ENCODE measurements at regions not wholly inside any gene's neighbourhood (a gene's known extent, or its start where the extent isn't known, plus 50 kb on each side); places are given as distances from the start of the nearest gene placed in this dataset.

DNA sequence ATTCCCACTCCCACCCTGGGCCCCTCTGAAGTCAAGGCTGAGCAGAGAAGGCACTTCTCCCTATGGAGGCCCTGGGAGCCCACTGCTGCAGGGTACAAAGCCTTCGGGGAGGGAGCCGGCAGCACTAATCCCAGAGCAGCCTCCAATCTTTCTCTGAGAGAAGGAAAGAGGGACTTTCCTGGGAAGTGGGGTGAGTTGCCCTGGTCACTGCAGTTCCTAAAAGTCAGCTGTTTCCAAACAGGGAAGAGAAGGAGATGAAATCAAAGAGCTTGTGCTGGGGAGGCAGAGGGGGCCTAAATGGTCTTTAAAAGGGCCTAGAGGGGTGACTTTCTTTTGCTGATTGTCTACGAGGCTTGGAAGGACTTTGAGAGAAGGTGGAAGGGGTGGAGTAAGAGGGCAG is 264.7 kb downstream of the TNS1 start:
- DNase-seq = no peak
- TF ChIP-seq, protein P1, sequence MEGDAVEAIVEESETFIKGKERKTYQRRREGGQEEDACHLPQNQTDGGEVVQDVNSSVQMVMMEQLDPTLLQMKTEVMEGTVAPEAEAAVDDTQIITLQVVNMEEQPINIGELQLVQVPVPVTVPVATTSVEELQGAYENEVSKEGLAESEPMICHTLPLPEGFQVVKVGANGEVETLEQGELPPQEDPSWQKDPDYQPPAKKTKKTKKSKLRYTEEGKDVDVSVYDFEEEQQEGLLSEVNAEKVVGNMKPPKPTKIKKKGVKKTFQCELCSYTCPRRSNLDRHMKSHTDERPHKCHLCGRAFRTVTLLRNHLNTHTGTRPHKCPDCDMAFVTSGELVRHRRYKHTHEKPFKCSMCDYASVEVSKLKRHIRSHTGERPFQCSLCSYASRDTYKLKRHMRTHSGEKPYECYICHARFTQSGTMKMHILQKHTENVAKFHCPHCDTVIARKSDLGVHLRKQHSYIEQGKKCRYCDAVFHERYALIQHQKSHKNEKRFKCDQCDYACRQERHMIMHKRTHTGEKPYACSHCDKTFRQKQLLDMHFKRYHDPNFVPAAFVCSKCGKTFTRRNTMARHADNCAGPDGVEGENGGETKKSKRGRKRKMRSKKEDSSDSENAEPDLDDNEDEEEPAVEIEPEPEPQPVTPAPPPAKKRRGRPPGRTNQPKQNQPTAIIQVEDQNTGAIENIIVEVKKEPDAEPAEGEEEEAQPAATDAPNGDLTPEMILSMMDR (IDR thresholded peaks at IDR 0.05) = no peak
- no peak for TF ChIP-seq POLR2A (IDR thresholded peaks at IDR 0.05)
- 76 to 90% methylated on average over 3 of the region's 3 CpGs for WGBS, 2 donors
- no peak overlapping the region for H3K4me3 ChIP-seq
- no peaks in the 10 kb centered on the region for H3K36me3 ChIP-seq (replicated peaks in 1 of 2; ENCODE audit: insufficient read depth in 1 of 2, low read depth in 2 of 2)
- intact Hi-C loops (cut with DNase I) = no loop called here
- no peaks in the 10 kb centered on the region for H3K4me1 ChIP-seq
- H3K27ac ChIP-seq = no peak overlapping the region
- H3K27me3 ChIP-seq = no peaks in the 10 kb centered on the region
- no peak for ATAC-seq
- H3K9me3 ChIP-seq = no peaks in the 10 kb centered on the region

DNA sequence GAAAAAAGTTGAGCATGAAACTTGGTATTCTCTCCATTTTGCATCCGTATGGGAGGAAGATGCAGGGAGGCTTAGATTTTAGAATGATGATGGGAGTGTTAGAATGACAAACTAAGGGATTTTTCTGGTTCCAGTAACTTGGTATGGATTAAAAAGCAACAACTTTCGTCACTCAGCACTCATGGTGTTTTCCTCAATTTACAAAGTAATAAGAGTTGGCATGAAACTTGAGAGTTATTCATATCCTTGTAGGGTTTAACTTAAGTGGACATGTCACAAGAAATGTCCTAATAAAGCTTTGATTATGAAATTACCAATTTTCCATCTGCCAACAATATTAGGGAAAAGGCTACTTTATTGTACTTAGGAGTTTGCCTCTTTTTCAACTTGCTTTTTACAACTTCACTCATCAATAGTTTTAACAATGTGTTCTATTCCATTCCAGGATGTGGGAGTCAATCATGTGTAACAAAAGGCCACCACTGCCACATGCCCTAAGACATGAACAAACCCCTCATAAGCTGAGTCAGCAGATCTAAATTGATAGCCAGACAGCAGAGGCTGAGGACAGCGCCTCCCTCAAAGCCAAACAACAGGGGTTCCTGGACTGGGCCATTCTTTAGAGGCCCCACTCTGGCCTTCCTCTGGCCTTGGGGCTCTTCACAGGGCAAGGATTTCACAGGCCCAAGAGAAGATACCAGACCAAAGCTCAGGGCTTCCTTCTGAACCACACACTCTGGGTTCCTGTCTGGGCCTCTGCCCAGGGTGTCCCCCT is 265.8 kb downstream of the TNS1 start:
- H3K27me3 ChIP-seq = no peaks in the 10 kb centered on the region
- WGBS, 2 donors = 86 to 96% methylated on average over 3 of the region's 3 CpGs
- H3K9me3 ChIP-seq = no peaks in the 10 kb centered on the region
- no peaks in the 10 kb centered on the region for H3K36me3 ChIP-seq (replicated peaks in 1 of 2; ENCODE audit: insufficient read depth in 1 of 2, low read depth in 2 of 2)
- TF ChIP-seq, protein P1 (IDR thresholded peaks at IDR 0.05) = no peak
- TF ChIP-seq POLR2A (IDR thresholded peaks at IDR 0.05) = no peak
- intact Hi-C loops (cut with DNase I) = no loop called here
- ATAC-seq (no peak), DNase-seq (no peak)
- H3K4me1 ChIP-seq = no peaks in the 10 kb centered on the region
- no peak overlapping the region for H3K4me3 ChIP-seq
- no peak overlapping the region for H3K27ac ChIP-seq

GRCh38 chr2:217735899-217736298 is 266.9 kb downstream of the TNS1 start:
- WGBS, 2 donors = 86 to 94% methylated on average over 3 of the region's 3 CpGs
- no peak overlapping the region for H3K27ac ChIP-seq
- no peaks in the 10 kb centered on the region for H3K27me3 ChIP-seq
- DNase-seq = no peak
- intact Hi-C loops (cut with DNase I) = no loop called here
- ATAC-seq = no peak
- no peaks in the 10 kb centered on the region for H3K36me3 ChIP-seq (replicated peaks in 1 of 2; ENCODE audit: insufficient read depth in 1 of 2, low read depth in 2 of 2)
- no peaks in the 10 kb centered on the region for H3K9me3 ChIP-seq
- TF ChIP-seq, protein P1 (IDR thresholded peaks at IDR 0.05) = no peak
- TF ChIP-seq POLR2A (IDR thresholded peaks at IDR 0.05) = no peak
- H3K4me3 ChIP-seq = no peak overlapping the region
- H3K4me1 ChIP-seq = no peaks in the 10 kb centered on the region

- ATAC-seq = no peak
- no peak overlapping the region for H3K27ac ChIP-seq
These were observed 267.8 kb downstream of the TNS1 start for GRCh38 chr2:217735034-217735433.

More at GRCh38 chr2:217735034-217735433, 267.8 kb downstream of the TNS1 start:
- intact Hi-C loops (cut with DNase I) = no loop called here
- Histone ChIP-seq H3K4me3 (no peak overlapping the region), H3K4me1 (no peaks in the 10 kb centered on the region), H3K36me3 (replicated peaks in 1 of 2; ENCODE audit: insufficient read depth in 1 of 2, low read depth in 2 of 2) (no peaks in the 10 kb centered on the region), H3K9me3 (no peaks in the 10 kb centered on the region), H3K27me3 (no peaks in the 10 kb centered on the region)
- no peak for TF ChIP-seq POLR2A (IDR thresholded peaks at IDR 0.05)
- TF ChIP-seq, protein P1 (IDR thresholded peaks at IDR 0.05) = no peak
- DNase-seq = no peak

Data from body of pancreas (tissue), 4 donors.